HG03432 (cell line): ENCODE measurements at regions not wholly inside any gene's neighbourhood (a gene's known extent, or its start where the extent isn't known, plus 50 kb on each side); places are given as distances from the start of the nearest gene placed in this dataset.
"Not testable (repeated sequence)": the region's sequence is repeated elsewhere in the genome, so short reads cannot be mapped to it uniquely, and the experiment has no call there.

Source experiments
- ATAC-seq: cut with Tn5 transposase; IDR thresholded peaks from one replicate; pipeline ENCODE4 v1.9.1; 2021; ENCODE audit warnings: mild to moderate bottlenecking, moderate library complexity; ENCODE audit not compliant: unreplicated experiment

- no peak for ATAC-seq
Measured at GRCh38 chr4:107392951-107393350, 327.1 kb downstream of the PAPSS1 start.

GRCh38 chr4:107392380-107392779, 327.7 kb downstream of the PAPSS1 start:
- ATAC-seq = no peak

GRCh38 chr4:107391630-107392028, 328.4 kb downstream of the PAPSS1 start:
- ATAC-seq = no peak

- no peak for ATAC-seq
Measured at GRCh38 chr4:107391009-107391629, 328.9 kb downstream of the PAPSS1 start.

GRCh38 chr4:107389965-107390364, 330.1 kb downstream of the PAPSS1 start:
- ATAC-seq = no peak

- ATAC-seq = peak; percentile 85
Measured at GRCh38 chr4:107388736-107389274, 331.2 kb downstream of the PAPSS1 start.

GRCh38 chr4:107380836-107381438, 339.1 kb downstream of the PAPSS1 start:
- no peak for ATAC-seq

- no peak for ATAC-seq
Measured at GRCh38 chr4:107380190-107380589, 339.8 kb downstream of the PAPSS1 start.

- no peak for ATAC-seq
Measured at GRCh38 chr4:107379054-107379869, 340.8 kb downstream of the PAPSS1 start.

- ATAC-seq = no peak
Measured at GRCh38 chr4:107376293-107376692, 340.2 kb upstream of the DKK2 start.

- no peak for ATAC-seq
Measured at GRCh38 chr4:107366900-107367299, 330.8 kb upstream of the DKK2 start.

GRCh38 chr4:107366016-107366735, 330.1 kb upstream of the DKK2 start:
- no peak for ATAC-seq

- ATAC-seq = no peak
Measured at GRCh38 chr4:107363125-107363524, 327.0 kb upstream of the DKK2 start.

- ATAC-seq = no peak
Measured at GRCh38 chr4:107359208-107359607, 323.1 kb upstream of the DKK2 start.

GRCh38 chr4:107354304-107354703, 318.2 kb upstream of the DKK2 start:
- ATAC-seq = not testable (repeated sequence)

- ATAC-seq = no peak
Measured at GRCh38 chr4:107351196-107351595, 315.1 kb upstream of the DKK2 start.

- no peak for ATAC-seq
Measured at GRCh38 chr4:107349732-107350131, 313.6 kb upstream of the DKK2 start.

GRCh38 chr4:107349266-107349665, 313.2 kb upstream of the DKK2 start:
- ATAC-seq = no peak

GRCh38 chr4:107348188-107349050, 312.3 kb upstream of the DKK2 start:
- ATAC-seq = no peak

GRCh38 chr4:107333518-107333917, 297.4 kb upstream of the DKK2 start:
- no peak for ATAC-seq
